GM19240 (cell line): ENCODE measurements at regions not wholly inside any gene's neighbourhood (a gene's known extent, or its start where the extent isn't known, plus 50 kb on each side); places are given as distances from the start of the nearest gene placed in this dataset.
A peak's percentile ranks its signal among the peaks of the same experiment; 100 is the strongest.

Experiments
- DNase-seq: peaks from one replicate; pipeline ENCODE4 v3.0.0; 2011; ENCODE audit warnings: low spot score; ENCODE audit not compliant: insufficient read length

DNA sequence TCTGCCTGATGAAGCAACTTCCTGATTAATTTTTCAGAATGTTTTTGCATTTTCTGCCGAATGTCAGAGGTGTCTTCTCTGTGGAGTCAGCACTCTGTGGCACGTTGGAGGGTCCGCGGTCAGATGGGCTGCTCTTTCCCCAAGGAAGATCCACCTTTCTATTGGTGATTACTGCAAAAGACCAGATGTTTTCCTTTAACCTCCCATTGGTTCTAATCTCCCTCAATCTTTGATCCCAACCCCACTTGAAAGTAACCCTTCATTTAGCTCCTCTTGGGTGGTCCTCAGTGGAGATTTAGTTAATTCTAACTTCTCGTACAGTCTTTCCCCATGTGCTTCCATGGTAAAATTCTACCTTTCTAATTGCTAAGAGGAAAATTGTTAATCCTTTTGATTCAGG lies 397.7 kb upstream of the DDHD1 start:
- DNase-seq = no peak

- DNase-seq = no peak
Measured at GRCh38 chr14:53549956-53550355, 396.8 kb upstream of the DDHD1 start.

GRCh38 chr14:53547593-53547992 lies 394.5 kb upstream of the DDHD1 start:
- no peak for DNase-seq

- DNase-seq = peak; percentile 14
Measured at GRCh38 chr14:53545217-53545616, 392.1 kb upstream of the DDHD1 start.

GRCh38 chr14:53542732-53543131 lies 389.6 kb upstream of the DDHD1 start:
- DNase-seq = no peak

GRCh38 chr14:53541411-53541810 lies 388.3 kb upstream of the DDHD1 start:
- no peak for DNase-seq

DNA sequence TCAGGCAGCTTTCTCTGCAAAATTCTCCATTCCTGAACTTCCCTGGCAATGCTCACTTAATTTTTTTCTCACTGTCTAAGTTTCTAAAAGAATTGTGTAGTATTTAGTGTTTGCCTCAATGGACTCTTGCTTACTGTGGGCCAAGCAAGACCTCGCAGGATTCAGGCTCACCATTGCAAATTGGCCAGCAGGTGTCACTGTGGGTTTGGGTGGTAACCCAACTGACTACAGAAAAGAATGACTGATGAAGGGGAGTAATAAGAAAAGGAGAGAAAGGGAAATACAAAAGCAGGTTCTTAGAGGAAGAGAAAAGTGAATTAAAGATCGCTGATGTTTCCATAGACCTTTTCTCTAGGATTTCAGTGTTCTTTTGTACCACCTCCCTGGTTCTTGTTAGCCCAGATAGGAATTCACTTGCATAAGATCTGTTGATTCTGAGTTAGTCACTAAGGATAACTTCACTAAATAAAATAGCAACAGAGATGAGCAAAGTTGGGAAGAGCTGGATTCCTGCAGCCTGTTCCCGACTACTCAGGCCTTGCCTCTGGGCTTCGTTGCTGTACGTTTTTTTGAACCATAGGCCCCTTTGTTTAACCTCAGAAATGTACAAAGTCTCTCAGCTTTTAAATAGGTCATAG lies 386.5 kb upstream of the DDHD1 start:
- DNase-seq = peak; percentile 42

- no peak for DNase-seq
Measured at GRCh38 chr14:53538316-53538881, 385.3 kb upstream of the DDHD1 start.

GRCh38 chr14:53537422-53538315 lies 384.5 kb upstream of the DDHD1 start:
- no peak for DNase-seq

DNA sequence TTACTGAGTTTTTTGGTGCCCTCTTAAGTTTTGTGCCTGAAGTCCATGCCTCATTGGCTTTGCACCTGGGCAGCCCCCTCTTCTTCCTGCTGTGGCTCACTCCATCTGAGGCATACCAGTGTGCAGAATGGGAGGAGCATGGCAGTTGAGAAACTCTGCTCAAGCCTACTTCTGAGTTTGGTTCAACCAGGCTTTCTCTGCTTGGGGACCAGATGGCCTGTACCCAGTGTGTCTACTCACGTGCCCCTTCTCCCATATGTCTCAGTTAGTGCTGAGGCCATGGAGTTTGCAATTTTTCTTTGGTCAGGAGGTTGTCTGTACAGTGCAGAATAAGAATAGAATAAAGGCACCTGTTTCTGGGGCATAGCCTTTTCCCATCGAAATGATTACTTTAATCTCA lies 383.3 kb upstream of the DDHD1 start:
- DNase-seq = no peak

GRCh38 chr14:53534841-53535240 lies 381.7 kb upstream of the DDHD1 start:
- no peak for DNase-seq

- DNase-seq = no peak
Measured at GRCh38 chr14:53533384-53533970, 380.4 kb upstream of the DDHD1 start.

DNA sequence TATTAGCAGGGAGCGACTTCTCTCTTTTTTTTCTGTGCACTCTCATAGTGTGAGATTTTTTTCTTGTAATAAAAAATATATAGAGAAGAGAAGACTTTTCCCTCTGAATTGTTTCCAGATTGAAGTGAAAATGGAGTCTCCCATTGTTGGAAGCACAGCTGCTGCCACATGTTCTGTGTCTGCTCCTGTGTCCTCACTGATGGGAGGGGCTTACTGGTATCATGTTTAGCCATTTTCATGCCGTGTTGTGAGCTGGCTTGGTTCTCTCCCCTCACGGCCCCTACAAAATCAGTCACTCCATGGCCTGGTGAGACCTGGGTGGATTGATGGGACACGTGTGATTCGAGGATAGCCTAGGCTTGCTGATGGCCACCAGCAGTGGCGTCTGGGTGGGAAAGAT lies 379.7 kb upstream of the DDHD1 start:
- no peak for DNase-seq

GRCh38 chr14:53531730-53532129 lies 378.6 kb upstream of the DDHD1 start:
- DNase-seq = no peak

DNA sequence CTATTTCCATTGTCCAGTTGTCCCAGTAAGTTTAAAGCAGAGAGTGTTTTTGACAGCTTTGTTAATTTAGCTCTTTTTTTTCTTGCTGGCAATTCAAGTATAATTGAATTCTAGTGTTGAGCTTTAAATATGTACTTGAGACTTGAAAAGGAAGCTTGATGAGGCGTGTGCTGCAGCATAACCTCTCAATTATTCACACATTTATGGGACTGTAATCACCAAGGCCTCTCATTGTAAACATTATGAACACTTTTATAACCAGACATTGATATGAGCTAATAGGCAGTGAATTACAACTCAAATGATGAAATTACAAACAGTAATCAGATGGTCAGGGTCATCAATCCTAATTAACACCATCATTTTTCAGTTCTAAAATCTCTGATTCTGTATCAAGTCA lies 378.0 kb upstream of the DDHD1 start:
- DNase-seq = no peak

- DNase-seq = no peak
Measured at GRCh38 chr14:53529519-53529918, 376.4 kb upstream of the DDHD1 start.

- no peak for DNase-seq
Measured at GRCh38 chr14:53528185-53528671, 375.1 kb upstream of the DDHD1 start.

DNA sequence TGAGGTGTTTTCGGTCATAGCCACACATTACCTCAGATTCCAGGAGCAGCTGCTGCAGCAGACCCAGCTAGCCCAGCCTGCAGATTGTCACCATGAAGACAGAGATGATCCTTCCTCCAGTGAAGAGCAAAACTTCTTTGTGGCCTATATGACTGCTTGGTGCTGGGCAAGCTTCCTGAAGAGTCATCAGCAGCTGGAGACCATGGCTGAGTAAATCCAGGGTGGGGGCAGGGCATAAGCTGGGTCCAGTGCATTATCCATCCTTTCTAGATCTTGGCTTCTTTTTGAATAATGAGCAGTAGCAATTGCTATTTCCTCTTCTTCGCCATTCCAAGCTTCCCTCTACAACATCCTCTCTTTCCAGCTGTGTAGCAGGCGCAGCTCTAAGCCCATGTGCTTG lies 373.1 kb upstream of the DDHD1 start:
- no peak for DNase-seq

- DNase-seq = no peak
Measured at GRCh38 chr14:53525608-53526007, 372.5 kb upstream of the DDHD1 start.

- no peak for DNase-seq
Measured at GRCh38 chr14:53524391-53524790, 371.3 kb upstream of the DDHD1 start.

- no peak for DNase-seq
Measured at GRCh38 chr14:53523226-53523625, 370.1 kb upstream of the DDHD1 start.
